ENCODE measurements at regions not wholly inside any gene's neighbourhood (a gene's known extent, or its start where the extent isn't known, plus 50 kb on each side); places are given as distances from the start of the nearest gene placed in this dataset.

- DNase-seq (ENCODE audit: low read depth), result no peak
- no peak overlapping the region for H3K4me3 ChIP-seq (ENCODE audit: low read depth, low read length)
- no peak for TF ChIP-seq CTCF (IDR thresholded peaks at IDR 0.05; ENCODE audit: insufficient read depth, low read length)
These were observed 276.3 kb upstream of the ZNF717 start for GRCh38 chr3:76061654-76062053.

DNA sequence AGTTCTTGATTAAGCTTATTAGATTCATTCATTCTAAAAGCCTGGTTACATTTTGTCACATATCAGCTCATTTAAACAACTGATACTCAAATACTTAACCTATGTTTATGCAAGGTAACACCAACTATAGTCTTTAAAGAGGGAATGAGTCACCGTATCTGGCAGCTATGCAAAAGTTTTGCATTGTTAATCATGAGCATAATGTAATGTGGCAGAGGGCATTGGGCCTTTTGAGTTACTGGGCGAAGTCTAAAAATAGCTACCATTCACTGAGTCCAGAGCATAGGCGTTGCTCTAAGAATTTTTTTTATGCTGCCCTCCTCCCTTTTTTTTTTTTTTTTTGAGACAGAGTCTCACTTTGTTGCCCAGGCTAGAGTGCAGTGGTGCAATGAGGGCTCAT lies 277.7 kb upstream of the ZNF717 start:
- no peak overlapping the region for H3K4me3 ChIP-seq (ENCODE audit: low read depth, low read length)
- TF ChIP-seq CTCF (IDR thresholded peaks at IDR 0.05; ENCODE audit: insufficient read depth, low read length), result no peak
- peak; percentile 10 for DNase-seq (ENCODE audit: low read depth)

DNA sequence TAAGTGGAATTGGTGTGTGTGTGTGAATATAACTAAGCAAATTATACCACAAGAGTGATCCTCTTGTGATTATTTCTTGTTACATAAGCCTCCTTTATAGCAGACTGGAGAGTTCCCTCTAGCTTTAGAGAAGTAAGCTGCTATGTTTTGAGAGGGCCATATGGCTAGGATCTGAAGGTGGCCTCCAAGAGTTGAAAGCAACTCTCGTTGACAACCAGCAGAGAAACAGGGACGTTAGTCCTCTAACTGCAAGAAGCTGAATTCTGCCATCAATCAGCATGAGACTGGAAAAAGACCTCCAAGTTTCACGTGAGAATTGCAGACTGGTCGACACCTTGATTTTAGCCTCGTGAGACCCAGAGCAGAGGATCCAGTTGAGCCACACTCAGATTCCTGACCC lies 278.5 kb upstream of the ZNF717 start:
- TF ChIP-seq CTCF (IDR thresholded peaks at IDR 0.05; ENCODE audit: insufficient read depth, low read length), result no peak
- no peak overlapping the region for H3K4me3 ChIP-seq (ENCODE audit: low read depth, low read length)
- no peak for DNase-seq (ENCODE audit: low read depth)

DNA sequence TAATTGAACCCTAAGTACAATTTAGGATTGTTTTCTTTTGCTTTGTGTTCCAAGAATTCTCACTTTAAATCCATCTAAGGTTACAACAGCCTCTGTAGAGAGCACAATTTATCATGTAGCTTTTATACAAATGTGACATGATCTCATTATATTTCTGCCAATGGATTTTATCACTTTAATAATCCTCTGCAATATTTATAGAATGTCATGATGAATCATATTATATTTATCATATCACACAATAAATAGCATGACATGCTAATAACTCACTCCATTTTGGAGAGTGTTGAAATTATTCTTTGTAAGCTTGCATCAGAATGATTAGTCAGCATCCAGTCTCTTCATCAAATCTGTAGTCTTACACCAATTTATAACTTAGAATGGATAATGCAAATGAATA lies 280.6 kb upstream of the ZNF717 start:
- H3K4me3 ChIP-seq (ENCODE audit: low read depth, low read length), result no peak overlapping the region
- no peak for TF ChIP-seq CTCF (IDR thresholded peaks at IDR 0.05; ENCODE audit: insufficient read depth, low read length)
- peak; percentile 7 for DNase-seq (ENCODE audit: low read depth)

- TF ChIP-seq CTCF (IDR thresholded peaks at IDR 0.05; ENCODE audit: insufficient read depth, low read length), result no peak
- no peak overlapping the region for H3K4me3 ChIP-seq (ENCODE audit: low read depth, low read length)
- no peak for DNase-seq (ENCODE audit: low read depth)
These were observed 292.8 kb upstream of the ZNF717 start for GRCh38 chr3:76078101-76078500.

DNA sequence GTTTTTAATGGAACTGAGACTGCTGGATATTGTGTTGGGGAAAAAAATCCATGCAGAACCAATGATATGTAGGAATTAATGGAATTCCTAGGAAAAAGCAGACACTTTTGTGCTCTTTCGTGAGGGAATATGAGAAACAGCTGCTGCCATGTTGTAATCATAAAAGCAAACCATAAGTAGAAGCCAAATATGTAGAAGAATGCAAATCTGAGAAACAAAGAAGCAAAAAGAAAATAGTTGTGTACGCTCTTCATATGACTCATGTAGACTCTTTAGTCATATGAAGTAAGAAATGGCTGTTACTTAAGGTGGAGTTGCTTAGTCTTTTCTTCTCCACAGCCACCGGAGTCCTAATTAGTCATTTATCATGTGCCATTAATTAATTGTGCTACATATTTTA lies 298.6 kb upstream of the ZNF717 start:
- no peak for DNase-seq (ENCODE audit: low read depth)
- no peak overlapping the region for H3K4me3 ChIP-seq (ENCODE audit: low read depth, low read length)
- TF ChIP-seq CTCF (IDR thresholded peaks at IDR 0.05; ENCODE audit: insufficient read depth, low read length), result no peak

GRCh38 chr3:76096036-76096435 lies 310.7 kb upstream of the ZNF717 start:
- DNase-seq (ENCODE audit: low read depth), result no peak
- H3K4me3 ChIP-seq (ENCODE audit: low read depth, low read length), result no peak overlapping the region
- no peak for TF ChIP-seq CTCF (IDR thresholded peaks at IDR 0.05; ENCODE audit: insufficient read depth, low read length)

Measured in fibroblast of the aortic adventitia (primary cell).